Stimulated activated naive B cell treated with anti-CD40 and anti-IgM and Interleukin-4, amounts not matched to agents 10 μg/mL and 1 μg/mL and 100 μg/mL, for 72 hours (primary cell): ENCODE measurements at regions not wholly inside any gene's neighbourhood (a gene's known extent, or its start where the extent isn't known, plus 50 kb on each side); places are given as distances from the start of the nearest gene placed in this dataset.

ENCODE experiments used
- ATAC-seq, 2 donors: fragments of 150-1000 bp; cut with Tn5 transposase; replicated peaks; 2 replicates each; pipeline ENCODE4 v1.10.0; 2021; ENCODE audit warnings: moderate library complexity in 1 of 2
- DNase-seq: peaks from one replicate; pipeline ENCODE4 v3.0.0; 2021
- H3K27ac Mint-ChIP-seq: one replicate; pipeline ENCODE4 v1.8.0; 2022; ENCODE audit warnings: mild to moderate bottlenecking, mixed read lengths
- H3K27me3 Mint-ChIP-seq, 2 donors: one replicate each; pipeline ENCODE4 v1.8.0; 2022; ENCODE audit warnings: mixed read lengths in 2 of 2
- H3K36me3 Mint-ChIP-seq, 2 donors: one replicate each; pipeline ENCODE4 v1.8.0; 2022; ENCODE audit warnings: mixed read lengths in 2 of 2, mild to moderate bottlenecking in 1 of 2
- H3K4me1 Mint-ChIP-seq, 2 donors: one replicate each; pipeline ENCODE4 v1.8.0; 2022; ENCODE audit warnings: mixed read lengths in 2 of 2, mild to moderate bottlenecking in 1 of 2
- H3K4me3 Mint-ChIP-seq, 2 donors: one replicate each; pipeline ENCODE4 v1.8.0; 2022; ENCODE audit warnings: mild to moderate bottlenecking in 2 of 2, mixed read lengths in 2 of 2, moderate library complexity in 1 of 2
- H3K9me3 Mint-ChIP-seq, 2 donors: one replicate each; pipeline ENCODE4 v1.8.0; 2022; ENCODE audit warnings: mixed read lengths in 2 of 2, mild to moderate bottlenecking in 1 of 2

GRCh38 chr20:57008217-57008616 lies 258.2 kb downstream of the BMP7 start:
- no peak for DNase-seq

GRCh38 chr20:57009355-57009754 lies 257.1 kb downstream of the BMP7 start:
- DNase-seq (no peak), ATAC-seq (no peak)
- Mint-ChIP-seq H3K27ac (no peak overlapping the region), H3K27me3 (peaks cover 37 to 45% of the 10 kb centered on the region in 2 donors), H3K36me3 (no peaks in the 10 kb centered on the region), H3K4me1 (peaks cover 13 to 17% of the 10 kb centered on the region in 2 donors), H3K9me3 (peaks cover 0 to 1% of the 10 kb centered on the region in 2 donors), H3K4me3 (no peak overlapping the region)

More at GRCh38 chr20:57008217-57008616, 258.2 kb downstream of the BMP7 start:
- Mint-ChIP-seq H3K27ac (no peak overlapping the region), H3K4me3 (no peak overlapping the region), H3K36me3 (no peaks in the 10 kb centered on the region), H3K27me3 (peaks cover 31 to 39% of the 10 kb centered on the region in 2 donors), H3K4me1 (peaks cover 13 to 17% of the 10 kb centered on the region in 2 donors), H3K9me3 (peaks cover 0 to 1% of the 10 kb centered on the region in 2 donors)
- ATAC-seq, result no peak

- Mint-ChIP-seq H3K27me3 (peaks cover 41 to 49% of the 10 kb centered on the region in 2 donors), H3K27ac (no peak overlapping the region), H3K4me3 (no peak overlapping the region), H3K36me3 (no peaks in the 10 kb centered on the region), H3K4me1 (peaks cover 13 to 17% of the 10 kb centered on the region in 2 donors), H3K9me3 (peaks cover 0 to 1% of the 10 kb centered on the region in 2 donors)
- ATAC-seq (no peak), DNase-seq (no peak)
Measured at GRCh38 chr20:57009775-57010174, 256.7 kb downstream of the BMP7 start.

- ATAC-seq, result no peak
- no peak overlapping the region for H3K4me3 Mint-ChIP-seq
- no peaks in the 10 kb centered on the region for H3K36me3 Mint-ChIP-seq
- peaks cover 0 to 1% of the 10 kb centered on the region in 2 donors for H3K9me3 Mint-ChIP-seq
- H3K27me3 Mint-ChIP-seq, result peaks cover 44 to 63% of the 10 kb centered on the region in 2 donors
- peaks cover 3% of the 10 kb centered on the region in 2 donors for H3K4me1 Mint-ChIP-seq
- no peak overlapping the region for H3K27ac Mint-ChIP-seq
- DNase-seq, result no peak
Measured at GRCh38 chr20:57012691-57013090, 253.8 kb downstream of the BMP7 start.

GRCh38 chr20:57013217-57013616 lies 253.2 kb downstream of the BMP7 start:
- Mint-ChIP-seq H3K9me3 (peaks cover 0 to 1% of the 10 kb centered on the region in 2 donors), H3K27me3 (peaks cover 44 to 68% of the 10 kb centered on the region in 2 donors), H3K27ac (no peak overlapping the region), H3K4me1 (peaks cover 0 to 2% of the 10 kb centered on the region in 2 donors), H3K36me3 (no peaks in the 10 kb centered on the region), H3K4me3 (no peak overlapping the region)
- ATAC-seq (no peak), DNase-seq (no peak)

- DNase-seq (no peak), ATAC-seq (no peak)
- Mint-ChIP-seq H3K4me1 (peaks cover 0 to 2% of the 10 kb centered on the region in 2 donors), H3K27me3 (peaks cover 44 to 74% of the 10 kb centered on the region in 2 donors), H3K27ac (no peak overlapping the region), H3K4me3 (no peak overlapping the region), H3K36me3 (no peaks in the 10 kb centered on the region), H3K9me3 (peaks cover 0 to 1% of the 10 kb centered on the region in 2 donors)
Measured at GRCh38 chr20:57013741-57014140, 252.7 kb downstream of the BMP7 start.

GRCh38 chr20:57020364-57020763 lies 246.1 kb downstream of the BMP7 start:
- Mint-ChIP-seq H3K27me3 (peaks cover 30 to 47% of the 10 kb centered on the region in 2 donors), H3K4me3 (no peak overlapping the region), H3K36me3 (no peaks in the 10 kb centered on the region), H3K4me1 (no peaks in the 10 kb centered on the region), H3K27ac (no peak overlapping the region), H3K9me3 (peaks cover 0 to 2% of the 10 kb centered on the region in 2 donors)
- no peak for ATAC-seq
- no peak for DNase-seq

- no peaks in the 10 kb centered on the region for H3K4me1 Mint-ChIP-seq
- DNase-seq (no peak), ATAC-seq (no peak)
- H3K27me3 Mint-ChIP-seq, result peaks cover 27 to 37% of the 10 kb centered on the region in 2 donors
- H3K4me3 Mint-ChIP-seq, result no peak overlapping the region
- H3K9me3 Mint-ChIP-seq, result peaks cover 0 to 2% of the 10 kb centered on the region in 2 donors
- H3K27ac Mint-ChIP-seq, result no peak overlapping the region
- no peaks in the 10 kb centered on the region for H3K36me3 Mint-ChIP-seq
Measured at GRCh38 chr20:57022306-57022705, 244.1 kb downstream of the BMP7 start.

- Mint-ChIP-seq H3K9me3 (peaks cover 0 to 2% of the 10 kb centered on the region in 2 donors), H3K4me1 (no peaks in the 10 kb centered on the region), H3K27ac (no peak overlapping the region), H3K27me3 (peaks cover 30% of the 10 kb centered on the region in 2 donors), H3K4me3 (no peak overlapping the region), H3K36me3 (no peaks in the 10 kb centered on the region)
- ATAC-seq, result no peak
- DNase-seq, result no peak
Measured at GRCh38 chr20:57023007-57023406, 243.4 kb downstream of the BMP7 start.

GRCh38 chr20:57023997-57024396 lies 242.4 kb downstream of the BMP7 start:
- no peak for DNase-seq
- Mint-ChIP-seq H3K27me3 (peaks cover 20 to 34% of the 10 kb centered on the region in 2 donors), H3K36me3 (no peaks in the 10 kb centered on the region)

GRCh38 chr20:57024849-57025248 lies 241.6 kb downstream of the BMP7 start:
- Mint-ChIP-seq H3K4me3 (no peak overlapping the region), H3K9me3 (peaks cover 0 to 2% of the 10 kb centered on the region in 2 donors), H3K36me3 (no peaks in the 10 kb centered on the region), H3K4me1 (no peaks in the 10 kb centered on the region), H3K27ac (no peak overlapping the region), H3K27me3 (peaks cover 23 to 42% of the 10 kb centered on the region in 2 donors)
- DNase-seq, result no peak
- no peak for ATAC-seq

More at GRCh38 chr20:57023997-57024396, 242.4 kb downstream of the BMP7 start:
- no peak overlapping the region for H3K4me3 Mint-ChIP-seq
- ATAC-seq, result no peak
- peaks cover 0 to 2% of the 10 kb centered on the region in 2 donors for H3K9me3 Mint-ChIP-seq
- H3K4me1 Mint-ChIP-seq, result no peaks in the 10 kb centered on the region
- H3K27ac Mint-ChIP-seq, result no peak overlapping the region

GRCh38 chr20:57025261-57025660 lies 241.2 kb downstream of the BMP7 start:
- Mint-ChIP-seq H3K27ac (no peak overlapping the region), H3K4me3 (no peak overlapping the region), H3K4me1 (no peaks in the 10 kb centered on the region), H3K27me3 (peaks cover 24 to 41% of the 10 kb centered on the region in 2 donors), H3K9me3 (peaks cover 0 to 2% of the 10 kb centered on the region in 2 donors), H3K36me3 (no peaks in the 10 kb centered on the region)
- ATAC-seq (no peak), DNase-seq (no peak)

- DNase-seq, result no peak
- H3K9me3 Mint-ChIP-seq, result peaks cover 0 to 2% of the 10 kb centered on the region in 2 donors
- H3K4me1 Mint-ChIP-seq, result no peaks in the 10 kb centered on the region
- ATAC-seq, result no peak
- H3K27me3 Mint-ChIP-seq, result peaks cover 23 to 37% of the 10 kb centered on the region in 2 donors
- H3K36me3 Mint-ChIP-seq, result no peaks in the 10 kb centered on the region
- H3K4me3 Mint-ChIP-seq, result no peak overlapping the region
- H3K27ac Mint-ChIP-seq, result no peak overlapping the region
Measured at GRCh38 chr20:57025666-57026224, 240.7 kb downstream of the BMP7 start.

- DNase-seq (no peak), ATAC-seq (no peak)
- Mint-ChIP-seq H3K27me3 (peaks cover 9 to 28% of the 10 kb centered on the region in 2 donors), H3K36me3 (no peaks in the 10 kb centered on the region), H3K4me3 (no peak overlapping the region), H3K9me3 (peaks cover 4 to 6% of the 10 kb centered on the region in 2 donors), H3K4me1 (peaks cover 0 to 5% of the 10 kb centered on the region in 2 donors), H3K27ac (no peak overlapping the region)
Measured at GRCh38 chr20:57027777-57028176, 238.7 kb downstream of the BMP7 start.
